K562 (cell line): ENCODE measurements at regions not wholly inside any gene's neighbourhood (a gene's known extent, or its start where the extent isn't known, plus 50 kb on each side); places are given as distances from the start of the nearest gene placed in this dataset.

Experiments
- CHD7 ChIP-seq: fragments of 200-600 bp; sonication (generic); IDR thresholded peaks from one replicate; pipeline ENCODE4 v1.6.1; 2012; ENCODE audit warnings: mild to moderate bottlenecking, low read depth, low read length, inconsistent platforms
- KLF1 ChIP-seq: fragments of 450-650 bp; IDR thresholded peaks from 2 replicates; pipeline ENCODE4 v1.6.1; 2016; ENCODE audit warnings: missing genetic modification characterization, missing compliant biosample characterization
- OTX1 ChIP-seq: fragments of 450-650 bp; formaldehyde crosslinking; IDR thresholded peaks from 2 replicates; pipeline ENCODE4 v1.4.0; 2022; ENCODE audit warnings: mild to moderate bottlenecking
- PHF20 ChIP-seq: fragments of 450-650 bp; IDR thresholded peaks from 2 replicates; pipeline ENCODE4 v1.6.1; 2018; ENCODE audit not compliant: partially characterized antibody
- POU5F1 ChIP-seq: fragments of 150-350 bp; IDR thresholded peaks from 2 replicates; pipeline ENCODE4 v1.6.1; 2014; ENCODE audit warnings: borderline replicate concordance, low read length, low read depth, mild to moderate bottlenecking; ENCODE audit not compliant: partially characterized antibody
- RB1 ChIP-seq: fragments of 450-650 bp; IDR thresholded peaks from 2 replicates; pipeline ENCODE4 v1.6.1; 2017; ENCODE audit warnings: low read depth, mild to moderate bottlenecking
- TAF1 ChIP-seq: IDR thresholded peaks from 2 replicates; pipeline ENCODE4 v1.6.1; 2011; ENCODE audit warnings: mild to moderate bottlenecking, low read length, moderate library complexity; ENCODE audit not compliant: insufficient read depth, control insufficient read depth, severe bottlenecking; ENCODE audit errors: extremely low read depth
- ZNF134 ChIP-seq: fragments of 250-450 bp; sonication (Bioruptor Pico); conservative IDR thresholded peaks from 2 replicates; pipeline ENCODE4 v1.4.0; 2020
- TF ChIP-seq, protein P1 (sequence below): sonication (generic); formaldehyde crosslinking; IDR thresholded peaks from 2 replicates; pipeline ENCODE4 v1.8.1; 2023; ENCODE audit warnings: missing genetic modification reagents, mild to moderate bottlenecking, borderline replicate concordance
- TF ChIP-seq, protein P2 (sequence below): sonication (generic); formaldehyde crosslinking; IDR thresholded peaks from 2 replicates; pipeline ENCODE4 v1.8.0; 2022; ENCODE audit warnings: missing genetic modification reagents, mild to moderate bottlenecking, borderline replicate concordance

GRCh38 chr7:12805957-12806356 lies 118.5 kb downstream of the ARL4A start (continued):
- TF ChIP-seq CHD7 (no peak), POU5F1 (no peak), RB1 (no peak), ZNF134 (no peak; the same call in 1 of the 2 replicates), TAF1 (no peak), OTX1 (CRISPR knock-in tag) (no peak), PHF20 (no peak), KLF1 (tag) (no peak)
- TF ChIP-seq, protein P1, sequence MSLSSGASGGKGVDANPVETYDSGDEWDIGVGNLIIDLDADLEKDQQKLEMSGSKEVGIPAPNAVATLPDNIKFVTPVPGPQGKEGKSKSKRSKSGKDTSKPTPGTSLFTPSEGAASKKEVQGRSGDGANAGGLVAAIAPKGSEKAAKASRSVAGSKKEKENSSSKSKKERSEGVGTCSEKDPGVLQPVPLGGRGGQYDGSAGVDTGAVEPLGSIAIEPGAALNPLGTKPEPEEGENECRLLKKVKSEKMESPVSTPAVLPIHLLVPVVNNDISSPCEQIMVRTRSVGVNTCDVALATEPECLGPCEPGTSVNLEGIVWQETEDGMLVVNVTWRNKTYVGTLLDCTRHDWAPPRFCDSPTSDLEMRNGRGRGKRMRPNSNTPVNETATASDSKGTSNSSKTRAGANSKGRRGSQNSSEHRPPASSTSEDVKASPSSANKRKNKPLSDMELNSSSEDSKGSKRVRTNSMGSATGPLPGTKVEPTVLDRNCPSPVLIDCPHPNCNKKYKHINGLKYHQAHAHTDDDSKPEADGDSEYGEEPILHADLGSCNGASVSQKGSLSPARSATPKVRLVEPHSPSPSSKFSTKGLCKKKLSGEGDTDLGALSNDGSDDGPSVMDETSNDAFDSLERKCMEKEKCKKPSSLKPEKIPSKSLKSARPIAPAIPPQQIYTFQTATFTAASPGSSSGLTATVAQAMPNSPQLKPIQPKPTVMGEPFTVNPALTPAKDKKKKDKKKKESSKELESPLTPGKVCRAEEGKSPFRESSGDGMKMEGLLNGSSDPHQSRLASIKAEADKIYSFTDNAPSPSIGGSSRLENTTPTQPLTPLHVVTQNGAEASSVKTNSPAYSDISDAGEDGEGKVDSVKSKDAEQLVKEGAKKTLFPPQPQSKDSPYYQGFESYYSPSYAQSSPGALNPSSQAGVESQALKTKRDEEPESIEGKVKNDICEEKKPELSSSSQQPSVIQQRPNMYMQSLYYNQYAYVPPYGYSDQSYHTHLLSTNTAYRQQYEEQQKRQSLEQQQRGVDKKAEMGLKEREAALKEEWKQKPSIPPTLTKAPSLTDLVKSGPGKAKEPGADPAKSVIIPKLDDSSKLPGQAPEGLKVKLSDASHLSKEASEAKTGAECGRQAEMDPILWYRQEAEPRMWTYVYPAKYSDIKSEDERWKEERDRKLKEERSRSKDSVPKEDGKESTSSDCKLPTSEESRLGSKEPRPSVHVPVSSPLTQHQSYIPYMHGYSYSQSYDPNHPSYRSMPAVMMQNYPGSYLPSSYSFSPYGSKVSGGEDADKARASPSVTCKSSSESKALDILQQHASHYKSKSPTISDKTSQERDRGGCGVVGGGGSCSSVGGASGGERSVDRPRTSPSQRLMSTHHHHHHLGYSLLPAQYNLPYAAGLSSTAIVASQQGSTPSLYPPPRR (CRISPR knock-in tag): no peak
- TF ChIP-seq, protein P2, sequence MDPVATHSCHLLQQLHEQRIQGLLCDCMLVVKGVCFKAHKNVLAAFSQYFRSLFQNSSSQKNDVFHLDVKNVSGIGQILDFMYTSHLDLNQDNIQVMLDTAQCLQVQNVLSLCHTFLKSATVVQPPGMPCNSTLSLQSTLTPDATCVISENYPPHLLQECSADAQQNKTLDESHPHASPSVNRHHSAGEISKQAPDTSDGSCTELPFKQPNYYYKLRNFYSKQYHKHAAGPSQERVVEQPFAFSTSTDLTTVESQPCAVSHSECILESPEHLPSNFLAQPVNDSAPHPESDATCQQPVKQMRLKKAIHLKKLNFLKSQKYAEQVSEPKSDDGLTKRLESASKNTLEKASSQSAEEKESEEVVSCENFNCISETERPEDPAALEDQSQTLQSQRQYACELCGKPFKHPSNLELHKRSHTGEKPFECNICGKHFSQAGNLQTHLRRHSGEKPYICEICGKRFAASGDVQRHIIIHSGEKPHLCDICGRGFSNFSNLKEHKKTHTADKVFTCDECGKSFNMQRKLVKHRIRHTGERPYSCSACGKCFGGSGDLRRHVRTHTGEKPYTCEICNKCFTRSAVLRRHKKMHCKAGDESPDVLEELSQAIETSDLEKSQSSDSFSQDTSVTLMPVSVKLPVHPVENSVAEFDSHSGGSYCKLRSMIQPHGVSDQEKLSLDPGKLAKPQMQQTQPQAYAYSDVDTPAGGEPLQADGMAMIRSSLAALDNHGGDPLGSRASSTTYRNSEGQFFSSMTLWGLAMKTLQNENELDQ (CRISPR knock-in tag): no peak
